Fibroblast of peridontal ligament (primary cell): ENCODE measurements at regions not wholly inside any gene's neighbourhood (a gene's known extent, or its start where the extent isn't known, plus 50 kb on each side); places are given as distances from the start of the nearest gene placed in this dataset.
A peak's percentile ranks its signal among the peaks of the same experiment; 100 is the strongest.
"Not testable (repeated sequence)": the region's sequence is repeated elsewhere in the genome, so short reads cannot be mapped to it uniquely, and the experiment has no call there.

Experiments used
- DNase-seq: peaks from one replicate; pipeline ENCODE4 v3.0.0-alpha.2; 2010; ENCODE audit errors: extremely low read depth

GRCh38 chr6:780706-781105 is 87.8 kb upstream of the EXOC2 start:
- DNase-seq = no peak

GRCh38 chr6:776951-777350 is 84.0 kb upstream of the EXOC2 start:
- DNase-seq = no peak

DNA sequence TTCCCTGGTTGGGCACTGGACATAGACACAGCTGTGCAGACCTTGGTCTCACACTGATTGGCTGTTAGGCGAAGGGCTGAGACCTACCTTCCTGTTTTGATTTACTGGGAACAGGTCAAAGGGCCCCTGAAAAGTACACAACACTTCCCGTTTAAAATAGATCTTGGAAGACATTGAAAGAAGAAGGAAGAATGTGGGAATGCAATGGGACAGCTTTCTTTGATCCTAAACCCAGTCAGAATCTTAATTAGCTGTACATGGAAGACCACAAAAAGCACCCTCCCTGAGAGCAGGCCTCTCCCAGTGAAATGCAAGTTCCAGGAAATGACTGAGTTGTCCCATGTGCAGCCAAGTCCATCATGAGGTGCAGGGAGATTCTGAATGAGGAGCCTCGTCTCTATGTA is 83.6 kb upstream of the EXOC2 start:
- DNase-seq = no peak

DNA sequence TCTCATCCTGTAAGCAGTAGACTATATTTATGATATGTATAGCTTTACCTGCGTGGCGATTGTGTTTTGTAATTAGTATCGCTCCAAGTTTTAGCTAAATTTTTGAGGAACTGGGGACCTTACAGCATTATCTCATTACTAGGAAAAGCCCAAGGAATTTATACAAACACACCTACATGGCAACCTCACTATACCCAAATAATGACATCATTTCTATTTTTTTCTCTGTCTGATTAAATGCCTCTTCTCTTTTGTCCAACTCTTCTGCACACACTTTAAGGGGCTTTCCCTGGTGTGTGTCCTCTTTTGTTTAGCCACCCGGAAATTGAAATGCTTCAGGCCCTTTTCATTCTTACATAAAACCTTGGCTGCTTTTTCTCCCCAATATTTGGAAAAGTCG is 82.9 kb upstream of the EXOC2 start:
- DNase-seq = no peak

- DNase-seq = not testable (repeated sequence)
These were observed 78.7 kb upstream of the EXOC2 start for GRCh38 chr6:771683-772082.

GRCh38 chr6:767755-768512 is 75.0 kb upstream of the EXOC2 start:
- no peak for DNase-seq

DNA sequence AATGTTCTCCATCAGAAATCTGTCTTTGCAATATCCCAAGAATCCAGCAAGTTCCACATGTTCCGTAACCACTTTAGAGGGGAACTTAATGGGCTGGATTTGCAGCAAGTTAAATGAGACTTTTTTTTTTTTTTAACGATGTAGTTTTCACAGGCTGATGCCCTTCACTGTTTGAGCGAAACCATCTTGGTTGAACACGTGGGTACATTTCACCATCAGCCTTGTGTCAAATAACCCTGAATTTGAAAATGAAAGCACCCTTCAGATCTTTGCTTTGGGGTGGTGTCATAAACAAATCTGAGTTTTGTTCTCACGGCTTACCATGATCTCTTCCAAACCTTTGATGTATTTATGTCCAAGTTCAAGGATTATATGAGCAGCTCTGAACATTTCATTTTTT is 73.7 kb upstream of the EXOC2 start:
- peak; percentile 59 for DNase-seq

DNA sequence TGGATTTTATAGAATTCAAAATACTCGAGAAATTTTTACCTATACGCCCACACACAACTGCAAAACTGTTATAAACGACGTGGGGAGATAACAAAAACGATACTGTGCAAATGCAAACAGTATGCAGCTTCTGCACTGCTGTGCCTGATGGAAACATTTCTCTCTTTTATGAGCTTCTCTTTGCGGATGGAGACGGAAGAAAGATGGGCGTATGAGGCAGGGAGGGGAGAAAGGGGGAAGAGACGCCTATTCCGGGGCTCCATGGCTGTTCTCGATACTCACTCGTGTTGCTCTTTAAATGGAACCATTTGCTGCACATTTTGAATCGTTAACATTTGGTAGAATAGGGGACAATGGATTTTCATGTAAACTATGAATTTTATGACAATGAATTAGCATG is 69.1 kb upstream of the EXOC2 start:
- no peak for DNase-seq

DNA sequence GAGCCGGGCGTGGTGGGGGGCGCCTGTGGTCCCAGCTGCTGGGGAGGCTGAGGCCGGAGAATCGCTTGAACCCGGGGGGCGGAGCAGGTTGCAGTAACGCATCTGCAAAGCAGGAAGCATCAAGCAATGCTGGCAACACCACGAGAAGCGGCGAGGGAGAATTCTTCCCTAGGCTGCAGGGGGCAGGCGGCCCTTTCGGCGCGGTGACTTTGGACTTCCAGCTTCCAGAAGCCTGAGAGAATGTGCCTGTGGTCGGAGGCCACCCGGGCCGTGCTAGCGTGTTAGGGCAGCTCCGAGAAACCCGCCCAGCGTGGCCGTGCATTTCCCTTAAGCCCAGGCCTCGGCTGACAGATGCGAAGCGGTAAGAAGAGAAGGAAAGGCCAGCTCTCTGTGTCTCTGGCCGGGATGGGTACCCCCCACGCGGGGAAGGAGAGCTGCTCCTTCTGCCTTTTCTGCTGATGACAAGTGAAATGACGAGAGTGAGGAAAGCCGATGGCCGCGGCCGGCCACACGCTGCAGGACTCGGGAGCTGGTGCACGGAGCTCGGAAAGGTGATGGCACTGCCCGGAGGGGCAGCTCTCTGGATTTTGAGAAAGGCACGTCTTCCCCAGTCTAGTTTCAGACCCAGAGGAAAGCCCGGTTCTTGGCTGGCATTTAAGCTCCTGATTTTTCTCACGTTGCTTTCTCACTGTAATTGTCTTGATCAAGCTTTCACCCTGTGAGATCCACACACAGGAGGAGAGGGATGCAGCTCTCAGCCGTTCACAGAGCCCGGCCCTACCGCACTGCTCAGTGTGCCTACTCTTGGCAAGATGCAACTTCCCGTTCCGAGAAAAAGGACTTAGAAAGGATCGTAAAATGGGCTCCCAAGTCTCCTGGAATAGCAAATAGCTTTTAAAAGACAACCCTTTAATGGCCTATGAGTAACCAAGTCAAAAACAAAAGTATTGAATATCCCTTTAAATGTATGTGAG is 68.3 kb upstream of the EXOC2 start:
- DNase-seq = no peak

DNA sequence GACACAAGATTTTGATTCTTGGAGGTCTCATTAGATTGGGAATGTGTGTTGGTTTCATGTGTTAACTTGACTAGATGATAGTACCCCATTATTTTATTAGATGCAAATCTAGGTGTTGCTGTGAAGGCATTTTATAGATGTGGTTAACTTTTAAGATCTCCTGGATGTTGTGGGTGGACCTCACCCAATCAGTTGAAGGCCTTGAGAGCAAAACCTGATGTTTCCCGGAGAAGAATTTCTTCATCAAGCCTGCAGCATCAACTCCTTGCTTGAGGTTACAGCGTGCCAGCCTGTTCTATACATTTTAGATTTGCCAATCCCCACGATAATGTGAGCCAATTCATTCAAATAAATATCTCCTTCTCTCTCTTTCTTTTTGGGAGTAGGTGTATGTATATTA is 66.8 kb upstream of the EXOC2 start:
- no peak for DNase-seq

DNA sequence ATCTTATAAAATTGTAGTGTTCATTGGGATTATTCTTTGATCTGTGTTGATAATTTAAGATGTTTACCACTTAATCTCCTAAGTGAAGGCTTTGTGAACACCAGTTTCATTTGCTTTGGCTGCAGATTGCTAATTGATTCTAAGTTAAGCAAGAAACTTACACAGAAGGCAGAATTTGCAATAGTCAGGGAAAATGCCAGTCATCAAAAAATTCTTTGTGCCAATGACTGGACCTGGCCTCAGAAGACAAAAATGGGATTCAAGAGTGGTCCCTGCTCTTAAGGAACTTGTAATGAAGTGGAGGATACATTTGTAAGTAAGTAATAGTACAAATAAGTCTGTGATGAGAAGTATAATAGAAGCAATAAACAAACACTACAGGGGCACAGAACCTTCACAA is 63.3 kb upstream of the EXOC2 start:
- no peak for DNase-seq

GRCh38 chr6:754202-754601 is 61.3 kb upstream of the EXOC2 start:
- DNase-seq = no peak

GRCh38 chr6:753486-753885 is 60.5 kb upstream of the EXOC2 start:
- DNase-seq = peak; percentile 40

DNA sequence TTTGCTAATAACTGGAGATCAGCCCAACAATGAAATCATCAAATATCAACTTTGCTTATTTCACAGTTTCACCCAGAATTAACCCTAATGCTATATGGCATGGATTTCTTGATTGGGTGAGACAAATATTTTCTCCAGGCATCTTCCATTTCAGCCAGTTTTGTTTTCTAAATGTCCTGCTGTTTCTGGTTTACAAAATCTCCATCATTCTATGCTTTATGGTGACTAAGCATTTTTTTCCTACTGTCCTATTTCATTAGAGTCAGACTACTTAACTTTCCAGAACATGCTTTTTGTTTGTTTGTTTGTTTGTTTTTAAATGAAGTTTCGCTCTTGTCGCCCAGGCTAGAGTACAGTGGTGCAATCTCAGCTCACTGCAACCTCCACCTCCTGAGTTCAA is 59.5 kb upstream of the EXOC2 start:
- DNase-seq = peak; percentile 17

- no peak for DNase-seq
These were observed 58.8 kb upstream of the EXOC2 start for GRCh38 chr6:751765-752164.

DNA sequence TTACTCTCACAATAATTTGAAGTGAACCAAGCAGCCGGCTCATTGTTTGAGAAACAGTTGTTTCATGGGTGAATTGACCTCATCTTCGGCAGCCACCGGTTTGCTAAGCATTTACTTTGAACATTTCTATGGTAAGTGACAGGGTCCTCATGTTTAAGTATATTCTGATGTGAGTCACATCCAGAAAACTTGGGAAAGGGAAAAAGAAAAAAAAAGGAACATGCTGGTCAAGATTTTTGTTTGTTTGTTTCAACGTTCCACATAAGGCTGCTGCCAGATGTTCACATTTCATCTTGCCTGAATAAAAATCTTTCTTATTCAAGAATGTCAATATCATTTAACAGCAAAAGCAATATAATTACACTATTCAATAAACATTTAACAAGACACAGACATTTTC is 55.0 kb upstream of the EXOC2 start:
- DNase-seq = peak; percentile 31

DNA sequence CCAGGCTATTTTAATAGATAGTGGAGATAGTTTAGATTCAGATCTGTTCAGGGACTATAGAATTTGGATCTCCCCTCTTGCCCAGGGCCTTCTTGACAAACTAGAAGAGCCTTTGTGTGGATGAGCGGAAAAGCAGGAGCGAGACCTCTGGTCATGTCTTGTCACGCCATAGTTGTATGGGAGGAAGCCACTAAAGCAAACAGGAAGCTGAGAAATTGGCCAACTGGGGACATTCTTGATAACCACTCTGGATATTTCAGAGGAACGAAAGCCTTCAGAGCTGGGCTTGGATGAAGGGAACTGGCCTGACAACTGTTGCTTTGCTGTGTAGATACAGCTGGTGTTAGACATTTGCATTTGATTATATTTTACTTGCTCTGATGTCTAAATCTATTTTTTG is 54.1 kb upstream of the EXOC2 start:
- DNase-seq = peak; percentile 35

DNA sequence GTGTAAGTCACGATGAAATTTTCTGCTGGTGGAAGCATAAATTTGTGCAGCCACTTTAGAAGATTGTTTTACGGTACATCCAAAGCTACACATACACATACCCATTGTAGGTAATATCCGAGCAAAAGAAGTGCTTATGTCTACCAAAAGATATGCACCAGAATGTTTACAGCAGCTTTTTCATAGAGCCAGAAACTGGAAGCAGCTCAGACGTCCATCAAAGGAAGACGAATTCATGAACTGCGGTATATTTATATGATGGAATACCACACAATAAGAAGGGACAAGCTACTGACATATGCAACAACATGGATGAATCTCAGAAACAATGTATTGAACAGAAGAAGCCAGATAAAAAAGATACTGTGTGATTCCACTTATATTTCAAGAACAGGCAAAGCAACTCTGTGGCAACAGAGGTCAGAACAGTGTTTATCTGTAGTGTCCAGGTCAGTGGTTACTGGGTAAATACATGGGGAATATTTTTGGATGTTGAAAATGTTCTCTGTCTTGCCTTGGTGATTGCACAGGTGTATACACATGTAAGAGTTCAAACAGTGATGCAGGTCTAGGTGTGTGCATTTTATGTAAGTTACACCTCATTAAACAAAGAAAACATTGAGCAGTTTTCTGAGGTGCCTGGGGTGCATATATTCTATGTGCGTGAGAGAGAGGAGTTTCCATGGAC is 51.9 kb upstream of the EXOC2 start:
- DNase-seq = no peak

DNA sequence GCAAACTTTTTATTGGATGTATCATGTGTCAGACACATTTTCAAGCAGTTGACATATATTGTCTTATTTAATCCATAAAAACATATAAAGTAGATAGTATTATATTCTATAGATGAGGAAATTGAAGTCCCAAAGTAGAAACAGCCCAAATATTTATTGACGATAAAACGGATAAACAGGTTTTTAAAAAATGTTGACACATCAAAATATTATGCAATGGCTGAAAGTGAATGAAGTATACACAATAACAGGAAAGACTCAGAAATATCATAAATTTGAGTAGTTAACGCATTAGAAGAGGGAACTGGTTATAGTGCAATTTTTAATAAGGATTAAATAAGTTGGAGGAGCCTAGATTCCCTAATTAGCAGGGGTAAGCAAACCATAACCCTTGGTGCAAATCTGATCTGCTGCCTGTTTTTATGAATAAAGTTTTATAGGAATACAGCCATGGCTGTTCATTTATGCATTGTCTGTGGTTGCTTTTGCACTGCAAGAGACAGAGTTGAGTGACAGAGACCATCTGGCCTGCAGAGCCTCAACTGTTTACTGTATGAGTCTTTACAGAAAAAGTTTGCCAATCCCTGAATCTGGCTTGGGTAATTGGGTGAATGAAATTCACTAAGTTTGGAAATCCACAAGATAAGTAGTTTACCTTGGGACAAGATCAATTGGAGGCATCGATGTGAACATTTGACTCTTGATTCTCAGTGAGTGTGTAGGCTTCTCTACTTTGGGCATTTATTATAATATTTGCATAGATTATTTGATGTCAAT is 50.6 kb upstream of the EXOC2 start:
- peak; percentile 41 for DNase-seq
